ENCODE measurements at regions not wholly inside any gene's neighbourhood (a gene's known extent, or its start where the extent isn't known, plus 50 kb on each side); places are given as distances from the start of the nearest gene placed in this dataset.

- TF ChIP-seq, protein P1, sequence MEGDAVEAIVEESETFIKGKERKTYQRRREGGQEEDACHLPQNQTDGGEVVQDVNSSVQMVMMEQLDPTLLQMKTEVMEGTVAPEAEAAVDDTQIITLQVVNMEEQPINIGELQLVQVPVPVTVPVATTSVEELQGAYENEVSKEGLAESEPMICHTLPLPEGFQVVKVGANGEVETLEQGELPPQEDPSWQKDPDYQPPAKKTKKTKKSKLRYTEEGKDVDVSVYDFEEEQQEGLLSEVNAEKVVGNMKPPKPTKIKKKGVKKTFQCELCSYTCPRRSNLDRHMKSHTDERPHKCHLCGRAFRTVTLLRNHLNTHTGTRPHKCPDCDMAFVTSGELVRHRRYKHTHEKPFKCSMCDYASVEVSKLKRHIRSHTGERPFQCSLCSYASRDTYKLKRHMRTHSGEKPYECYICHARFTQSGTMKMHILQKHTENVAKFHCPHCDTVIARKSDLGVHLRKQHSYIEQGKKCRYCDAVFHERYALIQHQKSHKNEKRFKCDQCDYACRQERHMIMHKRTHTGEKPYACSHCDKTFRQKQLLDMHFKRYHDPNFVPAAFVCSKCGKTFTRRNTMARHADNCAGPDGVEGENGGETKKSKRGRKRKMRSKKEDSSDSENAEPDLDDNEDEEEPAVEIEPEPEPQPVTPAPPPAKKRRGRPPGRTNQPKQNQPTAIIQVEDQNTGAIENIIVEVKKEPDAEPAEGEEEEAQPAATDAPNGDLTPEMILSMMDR (IDR thresholded peaks at IDR 0.05), result no peak
- intact Hi-C loops (cut with DNase I), result no loop called here
- DNase-seq (no peak), ATAC-seq (no peak), FAIRE-seq (no peak)
- no peaks in the 10 kb centered on the region for H3K36me3 ChIP-seq
- no peaks in the 10 kb centered on the region for H3K27me3 ChIP-seq
- H3K27ac ChIP-seq, result no peak overlapping the region
- H3K4me1 ChIP-seq, result no peaks in the 10 kb centered on the region
- WGBS, 2 donors, result 41 to 50% methylated on average over 1 of the region's 1 CpG
- no peak overlapping the region for H3K4me3 ChIP-seq
- no peaks in the 10 kb centered on the region for H3K9me3 ChIP-seq
These were observed 68.9 kb upstream of the HDAC9 start for GRCh38 chr7:18426564-18427226.

DNA sequence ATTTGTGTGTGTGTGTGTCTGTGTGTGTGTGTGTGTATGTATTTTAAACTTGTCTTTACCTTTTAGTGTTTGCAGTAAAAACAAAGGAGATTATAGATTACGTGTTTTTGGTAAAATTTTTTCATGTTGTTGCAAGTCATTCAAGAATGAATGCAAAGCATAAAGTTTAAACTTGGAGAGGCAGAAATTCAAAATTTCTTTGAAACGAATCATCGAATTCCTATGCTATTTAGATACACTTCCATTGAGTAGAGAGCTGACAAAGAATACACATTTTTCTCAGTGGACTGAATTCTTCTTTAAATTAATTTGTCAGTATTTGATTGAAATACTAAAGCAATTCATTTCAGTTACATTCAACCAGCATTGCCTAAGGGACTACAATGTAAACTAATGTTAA, 66.0 kb upstream of the HDAC9 start:
- ATAC-seq, result no peak
- intact Hi-C loops (cut with DNase I), result no loop called here
- Histone ChIP-seq H3K36me3 (no peaks in the 10 kb centered on the region), H3K9me3 (no peaks in the 10 kb centered on the region), H3K27me3 (no peaks in the 10 kb centered on the region), H3K4me3 (no peak overlapping the region), H3K27ac (no peak overlapping the region), H3K4me1 (no peaks in the 10 kb centered on the region)
- no peak for DNase-seq
- TF ChIP-seq, protein P1 (IDR thresholded peaks at IDR 0.05), result no peak
- 67 to 73% methylated on average over 3 of the region's 3 CpGs for WGBS, 2 donors
- FAIRE-seq, result no peak

DNA sequence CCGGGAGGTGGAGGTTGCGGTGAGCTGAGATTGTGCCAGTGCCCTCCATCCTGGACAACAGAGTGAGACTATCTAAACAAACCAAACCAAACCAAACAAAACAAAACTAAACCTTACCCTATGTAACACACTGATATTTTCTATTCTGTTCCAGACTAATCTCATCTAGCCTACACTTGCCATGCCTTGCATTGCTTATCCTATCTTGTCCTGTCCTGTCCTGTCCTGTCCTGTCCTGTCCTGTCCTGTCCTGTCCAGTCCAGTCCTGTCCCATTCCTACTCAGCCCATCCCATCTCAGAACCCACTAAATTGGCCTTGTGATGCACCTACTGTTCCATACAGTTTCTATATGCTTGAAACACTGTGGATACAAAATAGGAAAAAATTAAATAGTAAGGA, 64.7 kb upstream of the HDAC9 start:
- ATAC-seq, result no peak
- H3K36me3 ChIP-seq, result no peaks in the 10 kb centered on the region
- no peaks in the 10 kb centered on the region for H3K27me3 ChIP-seq
- no peak for DNase-seq
- no peak overlapping the region for H3K27ac ChIP-seq
- no peaks in the 10 kb centered on the region for H3K4me1 ChIP-seq
- intact Hi-C loops (cut with DNase I), result no loop called here
- no peaks in the 10 kb centered on the region for H3K9me3 ChIP-seq
- FAIRE-seq, result no peak
- H3K4me3 ChIP-seq, result no peak overlapping the region
- WGBS, 2 donors, result 70 to 88% methylated on average over 2 of the region's 2 CpGs
- TF ChIP-seq, protein P1 (IDR thresholded peaks at IDR 0.05), result no peak

- H3K36me3 ChIP-seq, result no peaks in the 10 kb centered on the region
- ATAC-seq (no peak), FAIRE-seq (no peak), DNase-seq (no peak)
- WGBS, 2 donors, result 70 to 84% methylated on average over 6 of the region's 6 CpGs
- H3K9me3 ChIP-seq, result no peaks in the 10 kb centered on the region
- H3K4me3 ChIP-seq, result no peak overlapping the region
- no peaks in the 10 kb centered on the region for H3K4me1 ChIP-seq
- H3K27ac ChIP-seq, result no peak overlapping the region
- TF ChIP-seq, protein P1 (IDR thresholded peaks at IDR 0.05), result no peak
- no peaks in the 10 kb centered on the region for H3K27me3 ChIP-seq
- intact Hi-C loops (cut with DNase I), result no loop called here
These were observed 61.4 kb upstream of the HDAC9 start for GRCh38 chr7:18434171-18434570.

- no peak for FAIRE-seq
- H3K27ac ChIP-seq, result no peak overlapping the region
- intact Hi-C loops (cut with DNase I), result no loop called here
- no peak for ATAC-seq
- H3K9me3 ChIP-seq, result no peaks in the 10 kb centered on the region
- no peak for DNase-seq
- no peaks in the 10 kb centered on the region for H3K36me3 ChIP-seq
- no peak overlapping the region for H3K4me3 ChIP-seq
- 56 to 60% methylated on average over 1 of the region's 1 CpG for WGBS, 2 donors
- TF ChIP-seq, protein P1 (IDR thresholded peaks at IDR 0.05), result no peak
- no peaks in the 10 kb centered on the region for H3K4me1 ChIP-seq
- no peaks in the 10 kb centered on the region for H3K27me3 ChIP-seq
These were observed 58.4 kb upstream of the HDAC9 start for GRCh38 chr7:18437101-18437500.

Data from pancreas (tissue), 10 donors.